ENCODE measurements at regions not wholly inside any gene's neighbourhood (a gene's known extent, or its start where the extent isn't known, plus 50 kb on each side); places are given as distances from the start of the nearest gene placed in this dataset.
"Not testable (repeated sequence)": the region's sequence is repeated elsewhere in the genome, so short reads cannot be mapped to it uniquely, and the experiment has no call there.

DNA sequence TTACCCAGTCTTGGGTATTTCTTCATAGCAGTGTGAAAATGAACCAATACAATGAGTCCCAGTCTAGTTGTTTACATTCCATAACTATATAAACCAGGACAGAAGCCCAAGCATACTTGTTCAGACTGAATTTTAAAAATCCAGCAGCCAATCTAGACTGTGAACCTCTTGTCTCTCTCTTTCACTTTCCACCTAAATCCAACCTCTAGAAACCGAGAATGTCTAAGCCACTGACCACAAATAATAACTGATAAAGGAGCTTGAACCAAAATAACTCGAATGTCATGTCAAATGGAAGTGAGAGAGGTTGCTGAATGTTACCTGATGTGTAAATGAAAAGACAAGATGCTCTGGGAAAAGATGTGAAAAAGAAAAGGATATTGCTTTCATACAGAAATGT lies 544.7 kb downstream of the NLGN4X start:
- no peak for DNase-seq

DNA sequence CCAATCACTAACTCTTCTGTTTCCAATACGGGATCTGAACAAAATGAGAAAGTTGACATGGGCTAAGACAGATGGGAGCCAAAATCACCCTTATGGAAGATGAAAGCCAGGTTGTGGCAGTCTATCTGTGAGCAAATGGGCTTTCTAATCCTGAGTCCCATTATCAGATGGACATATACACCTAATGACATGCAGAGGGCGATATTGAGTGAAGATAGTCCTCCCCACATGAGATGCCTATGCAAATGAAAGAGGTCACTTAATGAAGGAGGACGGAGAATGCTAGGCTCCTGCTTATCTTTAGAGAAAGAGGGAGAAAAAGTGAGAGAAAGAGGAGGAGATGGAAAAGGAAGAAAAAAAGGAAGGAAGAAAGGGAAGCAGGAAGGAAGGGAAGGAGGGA lies 547.5 kb downstream of the NLGN4X start:
- DNase-seq: no peak

DNA sequence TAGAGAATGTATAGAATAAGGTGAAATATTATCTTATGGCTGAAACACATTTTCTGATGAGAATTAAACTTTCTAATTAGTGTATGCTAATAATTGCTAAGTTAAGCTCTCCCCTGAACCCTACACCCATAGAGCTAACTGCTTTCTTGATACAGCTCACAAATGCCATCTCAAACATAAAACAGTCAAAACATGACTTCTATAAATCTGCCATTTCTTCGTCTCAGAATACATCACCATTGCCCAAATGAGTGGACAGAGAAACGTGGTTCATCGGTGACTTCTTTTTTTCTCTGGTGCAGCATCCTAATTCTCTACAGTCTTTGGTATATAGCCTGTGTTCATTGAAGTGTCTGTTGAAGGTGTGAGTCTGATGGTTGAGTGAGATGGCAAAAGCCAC lies 554.6 kb downstream of the NLGN4X start:
- DNase-seq: no peak

DNA sequence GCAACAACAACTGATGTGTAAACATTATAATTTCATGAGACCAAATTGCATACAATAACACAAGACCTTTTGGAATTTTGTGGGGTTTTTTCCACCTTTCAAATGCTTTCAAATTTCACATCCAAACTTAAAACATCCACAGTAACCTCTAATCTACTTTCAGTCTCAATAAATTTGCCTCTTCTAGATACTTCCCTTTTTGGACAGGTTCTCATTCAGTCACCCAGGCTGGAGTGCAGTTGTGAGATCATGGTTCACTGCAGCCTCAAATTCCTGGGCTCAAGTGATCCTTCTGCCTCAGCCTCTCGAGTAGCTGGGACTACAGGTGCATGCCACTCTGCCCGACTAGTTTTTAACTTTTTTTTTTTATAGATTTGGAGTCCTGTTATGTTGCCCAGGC lies 556.6 kb downstream of the NLGN4X start:
- DNase-seq: no peak

GRCh38 chrX:5666689-5667088 lies 562.0 kb downstream of the NLGN4X start:
- DNase-seq: not testable (repeated sequence)

GRCh38 chrX:5656544-5656943 lies 572.1 kb downstream of the NLGN4X start:
- no peak for DNase-seq

DNA sequence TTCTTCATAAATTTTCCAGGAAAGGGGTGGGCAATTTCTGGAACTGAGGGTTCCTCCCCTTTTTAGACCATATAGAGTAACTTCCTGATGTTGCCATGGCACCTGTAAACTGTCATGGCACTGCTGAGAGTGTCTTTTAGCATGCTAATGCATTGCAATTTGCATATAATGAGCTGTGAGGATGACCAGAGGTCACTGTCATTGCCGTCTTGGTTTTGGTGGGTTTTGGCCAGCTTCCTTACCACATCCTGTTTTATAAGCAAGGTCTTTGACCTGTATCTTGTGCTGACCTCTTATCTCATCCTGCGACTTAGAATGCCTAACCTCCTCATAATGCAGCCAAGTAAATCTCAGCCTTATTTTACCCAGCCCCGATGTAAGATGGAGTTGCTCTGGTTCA lies 577.8 kb downstream of the NLGN4X start:
- DNase-seq: no peak

- DNase-seq: no peak
Measured at GRCh38 chrX:5648941-5649568, 579.6 kb downstream of the NLGN4X start.

DNA sequence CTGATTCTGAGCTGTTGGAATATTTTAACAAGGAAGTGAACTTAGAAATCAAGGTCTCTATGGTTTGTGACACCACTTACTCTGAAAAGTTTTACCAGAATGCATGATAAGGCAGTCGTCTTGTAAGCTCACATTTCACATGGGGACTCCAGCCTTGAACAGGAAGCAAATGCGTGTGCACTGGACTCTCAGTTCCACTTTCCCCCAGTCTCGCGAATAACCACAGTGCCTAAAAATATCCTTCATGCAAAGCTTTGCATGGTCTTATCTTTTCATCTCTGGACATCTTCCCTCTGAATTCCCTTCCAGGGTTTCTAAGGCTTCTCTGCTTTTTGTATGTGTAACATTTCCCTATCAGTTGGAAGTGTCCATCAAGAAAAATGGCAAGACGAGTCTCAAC lies 581.8 kb downstream of the NLGN4X start:
- no peak for DNase-seq

GRCh38 chrX:5644776-5645175 lies 583.9 kb downstream of the NLGN4X start:
- DNase-seq: no peak

DNA sequence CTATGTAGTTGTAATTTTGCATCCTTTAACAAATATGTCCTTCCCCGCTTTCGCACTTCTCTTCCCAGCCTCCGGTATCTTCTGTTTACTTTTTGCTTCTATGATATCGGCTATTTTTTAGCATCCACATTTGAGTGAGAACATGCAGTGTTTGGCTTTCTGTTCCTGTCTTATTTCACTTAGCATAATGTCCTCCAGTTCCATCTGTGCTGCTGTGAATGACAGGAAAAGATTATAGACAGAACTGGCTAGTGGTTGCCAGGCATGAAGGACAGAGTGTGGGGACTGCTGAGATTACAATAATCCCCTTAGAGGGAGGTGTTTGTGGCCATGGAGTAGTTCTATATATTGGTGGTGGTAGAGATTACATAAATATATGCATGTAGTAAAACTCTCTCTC lies 588.6 kb downstream of the NLGN4X start:
- DNase-seq: no peak

- no peak for DNase-seq
Measured at GRCh38 chrX:5638572-5638971, 590.1 kb downstream of the NLGN4X start.

DNA sequence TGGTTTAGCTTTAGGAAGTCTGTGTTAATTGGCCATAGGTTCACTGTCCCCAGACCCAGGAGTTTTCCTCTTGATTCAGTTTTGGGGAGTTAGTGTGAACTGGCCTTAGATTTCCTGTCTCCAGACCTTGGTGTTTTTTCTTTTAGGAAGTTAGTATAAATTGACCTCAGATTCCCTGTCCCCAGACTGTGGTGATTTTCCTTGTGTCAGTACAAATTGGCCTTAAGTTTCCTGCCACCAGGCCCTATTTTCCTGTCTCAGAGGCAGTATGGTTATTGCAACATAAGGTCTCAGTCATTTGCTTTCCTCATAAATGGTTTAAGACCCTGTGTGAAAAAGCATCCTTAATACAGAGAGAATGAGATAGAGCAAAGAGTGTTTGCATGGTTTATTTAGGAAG lies 595.8 kb downstream of the NLGN4X start:
- DNase-seq: no peak

DNA sequence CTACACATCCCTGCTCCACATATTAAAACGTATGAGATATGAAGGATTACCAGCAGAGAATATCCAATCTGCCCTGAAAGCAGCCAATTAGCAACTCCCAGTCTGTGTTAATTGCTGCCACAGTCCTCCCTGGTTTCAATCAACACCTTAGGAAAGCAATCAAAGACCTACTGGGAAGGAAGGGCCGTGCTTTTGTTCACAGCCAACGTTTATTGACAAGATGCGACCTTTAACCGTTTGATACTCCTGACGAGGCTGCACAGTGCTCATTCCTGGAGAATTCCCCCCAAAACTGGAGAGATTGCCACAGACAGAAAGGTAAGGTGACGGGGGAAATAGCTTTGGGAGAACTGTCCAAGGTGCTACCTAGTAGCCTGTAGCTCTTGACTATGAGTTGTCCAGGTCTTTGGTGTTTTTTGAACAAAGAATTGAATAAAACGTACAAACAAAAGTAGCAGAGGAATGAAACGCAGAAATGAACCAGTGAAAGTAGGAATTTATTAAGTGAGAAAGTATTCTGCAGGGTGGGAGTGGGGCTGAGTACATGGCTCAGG lies 596.5 kb downstream of the NLGN4X start:
- DNase-seq: no peak

GRCh38 chrX:5617666-5618065 lies 611.0 kb downstream of the NLGN4X start:
- DNase-seq: no peak

DNA sequence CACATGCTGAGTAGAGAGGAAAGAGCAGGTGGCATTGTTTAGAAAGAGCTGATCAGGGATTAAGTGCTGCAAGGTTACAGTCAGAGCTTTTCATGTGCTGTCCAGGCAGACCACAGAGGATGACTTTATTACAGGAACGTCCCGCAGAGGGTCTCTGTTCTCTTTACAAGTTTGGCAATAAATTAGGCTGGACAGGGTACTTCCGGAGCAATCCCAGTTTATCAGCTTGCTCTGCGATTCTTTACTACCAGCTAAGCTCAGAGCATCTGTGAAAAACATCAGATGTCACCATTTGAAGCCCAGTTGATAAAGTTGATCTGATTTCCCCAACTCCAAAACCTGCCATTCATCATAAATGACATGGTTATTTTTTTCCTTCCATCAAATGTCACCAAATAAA lies 633.1 kb downstream of the NLGN4X start:
- no peak for DNase-seq

GRCh38 chrX:5586726-5587125 lies 641.9 kb downstream of the NLGN4X start:
- no peak for DNase-seq

DNA sequence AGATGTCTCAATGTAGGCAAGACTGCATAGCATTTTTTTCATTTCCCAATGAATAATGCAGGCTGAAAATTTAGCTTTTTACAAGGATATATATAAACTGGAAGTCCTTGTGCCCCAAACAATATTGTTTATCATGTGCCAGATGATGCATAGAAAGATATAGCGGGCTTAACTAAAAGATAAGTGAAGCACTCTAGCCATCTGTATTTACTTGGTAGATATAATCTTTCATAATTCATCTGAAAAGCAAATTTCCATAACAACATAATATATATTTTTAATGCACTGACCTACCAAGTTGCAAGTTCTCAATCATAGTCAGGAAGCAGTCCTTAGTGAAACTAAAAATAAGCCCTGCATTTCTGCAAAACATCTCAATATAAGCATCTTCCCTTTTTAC lies 653.3 kb downstream of the NLGN4X start:
- no peak for DNase-seq

- DNase-seq: no peak
Measured at GRCh38 chrX:5568934-5569333, 659.7 kb downstream of the NLGN4X start.

GRCh38 chrX:5559386-5559785 lies 669.3 kb downstream of the NLGN4X start:
- no peak for DNase-seq

DNA sequence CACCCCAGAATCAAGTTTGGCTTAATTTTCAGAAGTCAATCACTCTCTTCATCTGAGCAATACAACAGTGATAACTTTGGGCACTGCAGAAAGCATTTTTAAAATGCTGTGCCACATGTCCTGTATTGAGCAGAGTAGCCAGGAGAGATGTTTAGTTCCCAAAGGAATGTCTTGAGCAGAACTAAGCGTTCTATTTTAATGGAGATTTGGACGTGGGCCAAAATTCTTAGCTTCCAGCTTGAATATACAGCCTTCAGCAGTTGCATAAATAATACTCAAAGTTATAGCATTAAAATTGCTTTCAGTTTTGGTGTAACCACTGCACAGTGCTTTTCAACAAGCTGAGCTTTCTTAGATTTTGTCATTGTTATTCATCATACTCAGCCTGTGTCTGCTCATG lies 679.2 kb downstream of the NLGN4X start:
- no peak for DNase-seq

DNA sequence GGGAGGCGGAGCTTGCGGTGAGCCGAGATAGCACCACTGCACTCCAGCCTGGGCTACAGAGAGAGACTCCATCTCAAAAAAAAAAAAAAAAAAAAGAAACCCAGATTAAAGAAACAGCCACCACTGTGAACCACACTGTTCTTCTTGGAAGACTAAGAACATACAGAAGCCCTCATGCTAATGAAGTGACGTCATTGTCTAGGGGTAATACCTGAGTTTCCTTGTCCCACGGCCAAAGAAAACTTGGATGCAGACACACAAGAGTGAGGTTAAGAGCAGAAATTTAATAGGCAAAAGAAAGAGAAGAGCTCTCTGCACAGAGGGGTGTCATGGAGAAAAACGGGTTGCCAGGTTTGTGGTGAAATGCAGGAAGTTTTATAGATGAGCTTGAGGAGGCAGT lies 691.6 kb downstream of the NLGN4X start:
- no peak for DNase-seq

- no peak for DNase-seq
Measured at GRCh38 chrX:5536261-5536660, 692.4 kb downstream of the NLGN4X start.

DNA sequence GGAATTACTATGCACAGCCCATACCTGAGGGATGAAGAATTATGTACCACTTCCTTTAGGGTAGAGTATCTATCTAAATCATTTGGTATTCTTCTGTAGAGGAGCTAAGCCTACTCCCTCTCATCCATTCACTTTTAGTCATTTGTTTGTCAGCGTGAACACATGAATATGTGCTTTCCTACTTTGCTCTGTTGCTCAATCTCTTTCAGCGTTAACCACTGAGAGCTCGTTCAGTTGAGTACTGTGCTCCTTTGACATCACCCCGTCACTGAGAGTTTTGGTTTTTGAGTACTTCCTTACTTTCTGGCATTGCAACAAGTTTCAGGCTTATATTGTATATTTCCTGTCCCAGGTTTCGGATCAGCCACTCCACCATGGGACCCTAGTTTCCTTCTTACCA lies 700.6 kb downstream of the NLGN4X start:
- no peak for DNase-seq

- no peak for DNase-seq
Measured at GRCh38 chrX:5526191-5526590, 702.5 kb downstream of the NLGN4X start.

Data from activated gamma-delta T cell (primary cell).